ENCODE measurements at regions not wholly inside any gene's neighbourhood (a gene's known extent, or its start where the extent isn't known, plus 50 kb on each side); places are given as distances from the start of the nearest gene placed in this dataset.

DNA sequence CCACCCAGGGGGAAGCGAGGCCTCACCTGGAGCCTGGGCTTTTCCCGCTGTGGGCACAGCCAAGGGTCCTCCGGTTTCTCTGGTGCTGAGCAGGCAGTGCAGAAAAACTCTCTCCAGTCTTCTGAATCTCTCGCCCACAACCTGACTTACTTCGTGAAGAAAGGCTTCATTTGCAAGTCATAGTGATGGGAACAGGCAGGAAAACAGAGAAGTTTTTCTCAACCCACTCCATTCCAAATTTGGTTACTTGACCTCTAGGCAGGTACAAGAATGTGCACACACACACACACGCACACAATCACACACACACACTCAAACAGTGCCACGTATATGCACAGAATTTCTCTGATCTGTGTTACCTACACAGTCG is 524.5 kb downstream of the CD83 start:
- no peak for TF ChIP-seq ZNF565 (CRISPR knock-in tag; conservative IDR thresholded peaks at IDR 0.05; ENCODE audit: low read depth)
- TF ChIP-seq, protein P1, sequence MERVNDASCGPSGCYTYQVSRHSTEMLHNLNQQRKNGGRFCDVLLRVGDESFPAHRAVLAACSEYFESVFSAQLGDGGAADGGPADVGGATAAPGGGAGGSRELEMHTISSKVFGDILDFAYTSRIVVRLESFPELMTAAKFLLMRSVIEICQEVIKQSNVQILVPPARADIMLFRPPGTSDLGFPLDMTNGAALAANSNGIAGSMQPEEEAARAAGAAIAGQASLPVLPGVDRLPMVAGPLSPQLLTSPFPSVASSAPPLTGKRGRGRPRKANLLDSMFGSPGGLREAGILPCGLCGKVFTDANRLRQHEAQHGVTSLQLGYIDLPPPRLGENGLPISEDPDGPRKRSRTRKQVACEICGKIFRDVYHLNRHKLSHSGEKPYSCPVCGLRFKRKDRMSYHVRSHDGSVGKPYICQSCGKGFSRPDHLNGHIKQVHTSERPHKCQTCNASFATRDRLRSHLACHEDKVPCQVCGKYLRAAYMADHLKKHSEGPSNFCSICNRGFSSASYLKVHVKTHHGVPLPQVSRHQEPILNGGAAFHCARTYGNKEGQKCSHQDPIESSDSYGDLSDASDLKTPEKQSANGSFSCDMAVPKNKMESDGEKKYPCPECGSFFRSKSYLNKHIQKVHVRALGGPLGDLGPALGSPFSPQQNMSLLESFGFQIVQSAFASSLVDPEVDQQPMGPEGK (CRISPR knock-in tag; IDR thresholded peaks at IDR 0.05; ENCODE audit: borderline replicate concordance), result no peak
- TF ChIP-seq CSDC2 (CRISPR knock-in tag; IDR thresholded peaks at IDR 0.05), result no peak
- no peak for TF ChIP-seq ZNF8 (CRISPR knock-in tag; IDR thresholded peaks at IDR 0.05)
- no peak for TF ChIP-seq BACH2 (CRISPR knock-in tag; IDR thresholded peaks at IDR 0.05; ENCODE audit: borderline replicate concordance)
- TF ChIP-seq OSR1 (CRISPR knock-in tag; IDR thresholded peaks at IDR 0.05), result no peak
- TF ChIP-seq ZC3H10 (CRISPR knock-in tag; IDR thresholded peaks at IDR 0.05), result no peak
- TF ChIP-seq, protein P2, sequence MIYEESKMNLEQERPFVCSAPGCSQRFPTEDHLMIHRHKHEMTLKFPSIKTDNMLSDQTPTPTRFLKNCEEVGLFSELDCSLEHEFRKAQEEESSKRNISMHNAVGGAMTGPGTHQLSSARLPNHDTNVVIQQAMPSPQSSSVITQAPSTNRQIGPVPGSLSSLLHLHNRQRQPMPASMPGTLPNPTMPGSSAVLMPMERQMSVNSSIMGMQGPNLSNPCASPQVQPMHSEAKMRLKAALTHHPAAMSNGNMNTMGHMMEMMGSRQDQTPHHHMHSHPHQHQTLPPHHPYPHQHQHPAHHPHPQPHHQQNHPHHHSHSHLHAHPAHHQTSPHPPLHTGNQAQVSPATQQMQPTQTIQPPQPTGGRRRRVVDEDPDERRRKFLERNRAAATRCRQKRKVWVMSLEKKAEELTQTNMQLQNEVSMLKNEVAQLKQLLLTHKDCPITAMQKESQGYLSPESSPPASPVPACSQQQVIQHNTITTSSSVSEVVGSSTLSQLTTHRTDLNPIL (CRISPR knock-in tag; IDR thresholded peaks at IDR 0.05; ENCODE audit: low read depth), result no peak
- no peak for TF ChIP-seq RARB (CRISPR knock-in tag; IDR thresholded peaks at IDR 0.05)
- no peak for TF ChIP-seq ZNF70 (CRISPR knock-in tag; IDR thresholded peaks at IDR 0.05)
- no peak for ATAC-seq

DNA sequence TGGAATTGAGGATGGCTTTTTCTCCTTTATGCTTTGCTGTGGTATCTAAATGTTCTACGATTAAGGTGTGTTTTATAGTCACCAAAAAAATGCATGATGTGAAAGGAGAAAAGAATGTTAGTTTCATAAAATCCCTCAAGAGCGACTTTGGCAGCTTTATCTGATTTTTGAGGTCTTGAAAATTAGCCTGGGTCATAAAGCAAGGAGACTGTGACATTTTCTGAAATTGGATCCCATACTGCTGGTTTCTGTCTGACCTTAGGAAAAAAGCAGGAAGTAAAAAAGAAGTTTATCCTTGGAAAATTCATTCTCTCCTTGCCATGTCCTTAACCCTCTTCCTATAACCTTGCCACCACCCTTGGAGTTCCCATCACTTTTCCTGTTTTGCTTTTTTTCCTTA is 525.3 kb downstream of the CD83 start:
- no peak for ATAC-seq
- TF ChIP-seq ZNF565 (CRISPR knock-in tag; conservative IDR thresholded peaks at IDR 0.05; ENCODE audit: low read depth) (no peak), TOX (CRISPR knock-in tag; IDR thresholded peaks at IDR 0.05; ENCODE audit: borderline replicate concordance) (no peak), SNAI2 (CRISPR knock-in tag; IDR thresholded peaks at IDR 0.05) (no peak), GLIS3 (CRISPR knock-in tag; IDR thresholded peaks at IDR 0.05) (no peak), BACH2 (CRISPR knock-in tag; IDR thresholded peaks at IDR 0.05; ENCODE audit: borderline replicate concordance) (no peak), OSR1 (CRISPR knock-in tag; IDR thresholded peaks at IDR 0.05) (no peak), ARNTL (CRISPR knock-in tag; IDR thresholded peaks at IDR 0.05; ENCODE audit: borderline replicate concordance, low read depth) (no peak), ZC3H10 (CRISPR knock-in tag; IDR thresholded peaks at IDR 0.05) (no peak), ZNF8 (CRISPR knock-in tag; IDR thresholded peaks at IDR 0.05) (no peak), CSDC2 (CRISPR knock-in tag; IDR thresholded peaks at IDR 0.05) (no peak), ZFP30 (CRISPR knock-in tag; IDR thresholded peaks at IDR 0.05) (no peak), PPARA (CRISPR knock-in tag; IDR thresholded peaks at IDR 0.05; ENCODE audit: borderline replicate concordance) (no peak), TCF4 (CRISPR knock-in tag; IDR thresholded peaks at IDR 0.05; ENCODE audit: borderline replicate concordance) (no peak), RARB (CRISPR knock-in tag; IDR thresholded peaks at IDR 0.05) (no peak), ZFP3 (CRISPR knock-in tag; IDR thresholded peaks at IDR 0.05) (no peak)
- TF ChIP-seq, protein P3, sequence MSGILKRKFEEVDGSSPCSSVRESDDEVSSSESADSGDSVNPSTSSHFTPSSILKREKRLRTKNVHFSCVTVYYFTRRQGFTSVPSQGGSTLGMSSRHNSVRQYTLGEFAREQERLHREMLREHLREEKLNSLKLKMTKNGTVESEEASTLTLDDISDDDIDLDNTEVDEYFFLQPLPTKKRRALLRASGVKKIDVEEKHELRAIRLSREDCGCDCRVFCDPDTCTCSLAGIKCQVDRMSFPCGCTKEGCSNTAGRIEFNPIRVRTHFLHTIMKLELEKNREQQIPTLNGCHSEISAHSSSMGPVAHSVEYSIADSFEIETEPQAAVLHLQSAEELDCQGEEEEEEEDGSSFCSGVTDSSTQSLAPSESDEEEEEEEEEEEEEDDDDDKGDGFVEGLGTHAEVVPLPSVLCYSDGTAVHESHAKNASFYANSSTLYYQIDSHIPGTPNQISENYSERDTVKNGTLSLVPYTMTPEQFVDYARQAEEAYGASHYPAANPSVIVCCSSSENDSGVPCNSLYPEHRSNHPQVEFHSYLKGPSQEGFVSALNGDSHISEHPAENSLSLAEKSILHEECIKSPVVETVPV (CRISPR knock-in tag; IDR thresholded peaks at IDR 0.05), result no peak
- TF ChIP-seq, protein P4, sequence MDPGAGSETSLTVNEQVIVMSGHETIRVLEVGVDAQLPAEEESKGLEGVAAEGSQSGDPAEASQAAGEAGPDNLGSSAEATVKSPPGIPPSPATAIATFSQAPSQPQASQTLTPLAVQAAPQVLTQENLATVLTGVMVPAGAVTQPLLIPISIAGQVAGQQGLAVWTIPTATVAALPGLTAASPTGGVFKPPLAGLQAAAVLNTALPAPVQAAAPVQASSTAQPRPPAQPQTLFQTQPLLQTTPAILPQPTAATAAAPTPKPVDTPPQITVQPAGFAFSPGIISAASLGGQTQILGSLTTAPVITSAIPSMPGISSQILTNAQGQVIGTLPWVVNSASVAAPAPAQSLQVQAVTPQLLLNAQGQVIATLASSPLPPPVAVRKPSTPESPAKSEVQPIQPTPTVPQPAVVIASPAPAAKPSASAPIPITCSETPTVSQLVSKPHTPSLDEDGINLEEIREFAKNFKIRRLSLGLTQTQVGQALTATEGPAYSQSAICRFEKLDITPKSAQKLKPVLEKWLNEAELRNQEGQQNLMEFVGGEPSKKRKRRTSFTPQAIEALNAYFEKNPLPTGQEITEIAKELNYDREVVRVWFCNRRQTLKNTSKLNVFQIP (CRISPR knock-in tag; IDR thresholded peaks at IDR 0.05; ENCODE audit: borderline replicate concordance, low read depth), result no peak
- TF ChIP-seq, protein P5, sequence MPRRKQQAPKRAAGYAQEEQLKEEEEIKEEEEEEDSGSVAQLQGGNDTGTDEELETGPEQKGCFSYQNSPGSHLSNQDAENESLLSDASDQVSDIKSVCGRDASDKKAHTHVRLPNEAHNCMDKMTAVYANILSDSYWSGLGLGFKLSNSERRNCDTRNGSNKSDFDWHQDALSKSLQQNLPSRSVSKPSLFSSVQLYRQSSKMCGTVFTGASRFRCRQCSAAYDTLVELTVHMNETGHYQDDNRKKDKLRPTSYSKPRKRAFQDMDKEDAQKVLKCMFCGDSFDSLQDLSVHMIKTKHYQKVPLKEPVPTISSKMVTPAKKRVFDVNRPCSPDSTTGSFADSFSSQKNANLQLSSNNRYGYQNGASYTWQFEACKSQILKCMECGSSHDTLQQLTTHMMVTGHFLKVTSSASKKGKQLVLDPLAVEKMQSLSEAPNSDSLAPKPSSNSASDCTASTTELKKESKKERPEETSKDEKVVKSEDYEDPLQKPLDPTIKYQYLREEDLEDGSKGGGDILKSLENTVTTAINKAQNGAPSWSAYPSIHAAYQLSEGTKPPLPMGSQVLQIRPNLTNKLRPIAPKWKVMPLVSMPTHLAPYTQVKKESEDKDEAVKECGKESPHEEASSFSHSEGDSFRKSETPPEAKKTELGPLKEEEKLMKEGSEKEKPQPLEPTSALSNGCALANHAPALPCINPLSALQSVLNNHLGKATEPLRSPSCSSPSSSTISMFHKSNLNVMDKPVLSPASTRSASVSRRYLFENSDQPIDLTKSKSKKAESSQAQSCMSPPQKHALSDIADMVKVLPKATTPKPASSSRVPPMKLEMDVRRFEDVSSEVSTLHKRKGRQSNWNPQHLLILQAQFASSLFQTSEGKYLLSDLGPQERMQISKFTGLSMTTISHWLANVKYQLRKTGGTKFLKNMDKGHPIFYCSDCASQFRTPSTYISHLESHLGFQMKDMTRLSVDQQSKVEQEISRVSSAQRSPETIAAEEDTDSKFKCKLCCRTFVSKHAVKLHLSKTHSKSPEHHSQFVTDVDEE (CRISPR knock-in tag; IDR thresholded peaks at IDR 0.05), result no peak
- TF ChIP-seq, protein P1 (CRISPR knock-in tag; IDR thresholded peaks at IDR 0.05; ENCODE audit: borderline replicate concordance), result no peak
- TF ChIP-seq, protein P2 (CRISPR knock-in tag; IDR thresholded peaks at IDR 0.05; ENCODE audit: low read depth), result no peak
